ENCODE measurements at regions not wholly inside any gene's neighbourhood (a gene's known extent, or its start where the extent isn't known, plus 50 kb on each side); places are given as distances from the start of the nearest gene placed in this dataset.

- no peaks in the 10 kb centered on the region for H3K27me3 ChIP-seq (replicated peaks)
- no peak for DNase-seq
- no peak overlapping the region for H3K27ac ChIP-seq
- in situ Hi-C loops (cut with HindIII; ENCODE audit: low pct_ligation_motif_present, low sequenced_read_pairs): no loop called here
- TF ChIP-seq CTCF (IDR thresholded peaks at IDR 0.05; ENCODE audit: low read depth, low read length, missing control alignments): no peak
- no peak overlapping the region for H3K4me3 ChIP-seq (ENCODE audit: low read depth, low read length)
- no peaks in the 10 kb centered on the region for H3K36me3 ChIP-seq (replicated peaks)
These were observed 750.5 kb downstream of the CPS1 start for GRCh38 chr2:211306929-211307328.
